C4-2B (cell line): ENCODE measurements at regions not wholly inside any gene's neighbourhood (a gene's known extent, or its start where the extent isn't known, plus 50 kb on each side); places are given as distances from the start of the nearest gene placed in this dataset.

Experiments
- ZFX ChIP-seq: fragments of 450-650 bp; IDR thresholded peaks from 2 replicates; pipeline ENCODE4 v1.6.1; 2017
- TF ChIP-seq, protein P1 (sequence below): fragments of 450-650 bp; conservative IDR thresholded peaks from 2 replicates; pipeline ENCODE4 v1.5.1; 2017; ENCODE audit warnings: mild to moderate bottlenecking

DNA sequence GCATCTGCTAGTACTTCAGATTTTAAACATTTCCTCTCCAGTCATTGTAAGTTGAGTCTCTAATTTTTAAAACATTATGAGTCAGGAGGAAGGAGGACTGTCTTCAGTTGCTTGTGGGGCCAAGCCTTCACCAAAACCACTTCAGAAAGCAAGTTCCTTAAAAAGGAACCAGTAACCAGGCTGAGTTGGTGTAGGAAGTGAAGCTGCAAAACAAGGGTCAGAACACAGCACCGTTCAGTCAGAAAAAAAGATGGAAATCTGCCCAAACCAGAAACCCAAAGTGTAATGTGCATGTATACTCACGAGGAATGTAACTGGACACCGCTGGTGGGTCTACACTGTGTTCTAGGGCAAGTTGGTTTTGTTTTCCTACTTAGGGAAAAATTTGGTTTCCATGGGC is 402.1 kb downstream of the SETD4 start:
- TF ChIP-seq, protein P1, sequence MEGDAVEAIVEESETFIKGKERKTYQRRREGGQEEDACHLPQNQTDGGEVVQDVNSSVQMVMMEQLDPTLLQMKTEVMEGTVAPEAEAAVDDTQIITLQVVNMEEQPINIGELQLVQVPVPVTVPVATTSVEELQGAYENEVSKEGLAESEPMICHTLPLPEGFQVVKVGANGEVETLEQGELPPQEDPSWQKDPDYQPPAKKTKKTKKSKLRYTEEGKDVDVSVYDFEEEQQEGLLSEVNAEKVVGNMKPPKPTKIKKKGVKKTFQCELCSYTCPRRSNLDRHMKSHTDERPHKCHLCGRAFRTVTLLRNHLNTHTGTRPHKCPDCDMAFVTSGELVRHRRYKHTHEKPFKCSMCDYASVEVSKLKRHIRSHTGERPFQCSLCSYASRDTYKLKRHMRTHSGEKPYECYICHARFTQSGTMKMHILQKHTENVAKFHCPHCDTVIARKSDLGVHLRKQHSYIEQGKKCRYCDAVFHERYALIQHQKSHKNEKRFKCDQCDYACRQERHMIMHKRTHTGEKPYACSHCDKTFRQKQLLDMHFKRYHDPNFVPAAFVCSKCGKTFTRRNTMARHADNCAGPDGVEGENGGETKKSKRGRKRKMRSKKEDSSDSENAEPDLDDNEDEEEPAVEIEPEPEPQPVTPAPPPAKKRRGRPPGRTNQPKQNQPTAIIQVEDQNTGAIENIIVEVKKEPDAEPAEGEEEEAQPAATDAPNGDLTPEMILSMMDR, result no peak
- TF ChIP-seq ZFX, result no peak
